Activated T-helper 2 cell treated with anti-CD3 and anti-CD28 coated beads, Interferon-gamma antibody, Interleukin-2, Interleukin-4, amounts not matched to agents 10 μg/mL and 5 μg/mL and 100 μg/mL, durations not matched to agents 14 hours and 24 hours and 36 hours (primary cell): ENCODE measurements at regions not wholly inside any gene's neighbourhood (a gene's known extent, or its start where the extent isn't known, plus 50 kb on each side); places are given as distances from the start of the nearest gene placed in this dataset.
"Not testable (repeated sequence)": the region's sequence is repeated elsewhere in the genome, so short reads cannot be mapped to it uniquely, and the experiment has no call there.

Source experiments
- DNase-seq: peaks from one replicate; pipeline ENCODE4 v3.0.0; 2021; ENCODE audit warnings: low spot score
- H3K27ac Mint-ChIP-seq: one replicate; pipeline ENCODE4 v1.8.0; 2021; ENCODE audit warnings: mixed read lengths
- H3K27me3 Mint-ChIP-seq: one replicate; pipeline ENCODE4 v1.8.0; 2021; ENCODE audit warnings: low read depth, mixed read lengths
- H3K36me3 Mint-ChIP-seq: one replicate; pipeline ENCODE4 v1.8.0; 2021; ENCODE audit warnings: low read depth, mixed read lengths
- H3K4me1 Mint-ChIP-seq: one replicate; pipeline ENCODE4 v1.8.0; 2021; ENCODE audit warnings: low read depth, mixed read lengths
- H3K4me3 Mint-ChIP-seq: one replicate; pipeline ENCODE4 v1.8.0; 2021; ENCODE audit warnings: low read depth, mild to moderate bottlenecking, moderate library complexity, mixed read lengths
- H3K9me3 Mint-ChIP-seq: one replicate; pipeline ENCODE4 v1.8.0; 2021; ENCODE audit warnings: mixed read lengths
- intact Hi-C: fragments of 100-400 bp; cut with micrococcal nuclease; formaldehyde crosslinking; loops from one replicate; pipeline ENCODE4 v1.15.1; 2023

DNA sequence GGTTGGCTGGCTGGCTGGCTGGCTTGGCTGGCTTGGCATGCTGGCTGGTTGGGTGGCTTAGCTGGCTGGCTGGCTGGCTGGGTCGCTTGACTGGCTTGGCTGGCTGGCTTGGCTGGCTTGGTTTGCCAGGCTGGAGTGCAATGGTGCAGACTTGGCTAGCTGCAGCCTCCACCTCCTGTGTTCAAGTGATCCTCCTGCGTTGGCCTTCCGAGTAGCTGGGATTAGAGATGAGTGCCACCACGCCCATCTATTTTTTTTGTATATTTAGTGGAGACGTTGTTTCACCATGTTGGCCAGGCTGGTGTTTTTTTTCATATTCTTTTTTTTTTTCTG, 2809.5 kb downstream of the RPIA start:
- peaks cover 15% of the 10 kb centered on the region for H3K9me3 Mint-ChIP-seq
- H3K4me3 Mint-ChIP-seq, H3K4me1 Mint-ChIP-seq, H3K36me3 Mint-ChIP-seq, H3K27me3 Mint-ChIP-seq, H3K27ac Mint-ChIP-seq, intact Hi-C loops, DNase-seq: not testable (repeated sequence)

DNA sequence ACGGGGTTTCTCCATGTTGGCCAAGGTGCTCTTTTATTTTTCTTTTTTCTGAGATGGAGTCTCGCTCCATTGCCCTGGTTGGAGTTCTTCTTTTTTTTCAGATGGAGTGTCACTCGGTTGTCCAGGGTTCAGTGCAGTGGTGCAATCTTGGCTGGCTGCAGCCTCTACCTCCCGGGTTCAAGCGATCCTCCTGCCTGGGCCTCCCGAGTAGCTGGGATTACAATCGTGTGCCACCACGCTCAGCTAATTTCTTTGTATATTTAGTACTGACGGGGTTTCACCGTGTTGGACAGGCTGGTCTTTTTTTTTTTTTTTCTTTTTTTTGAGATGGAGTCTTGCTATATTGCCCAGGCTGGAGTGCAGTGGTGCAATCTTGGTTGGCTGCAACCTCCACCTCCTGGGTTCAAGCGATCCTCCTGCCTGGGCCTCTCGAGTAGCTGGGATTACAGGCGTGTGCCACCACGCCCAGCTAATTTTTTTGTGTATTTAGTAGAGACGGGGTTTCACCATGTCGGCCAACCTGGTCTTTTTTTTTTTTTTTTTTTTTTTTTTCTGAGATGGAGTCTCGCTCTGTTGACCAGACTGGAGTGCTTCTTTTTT, 2810.1 kb downstream of the RPIA start:
- DNase-seq, H3K27me3 Mint-ChIP-seq, intact Hi-C loops, H3K4me3 Mint-ChIP-seq, H3K27ac Mint-ChIP-seq, H3K4me1 Mint-ChIP-seq, H3K36me3 Mint-ChIP-seq: not testable (repeated sequence)
- H3K9me3 Mint-ChIP-seq, result peaks cover 13% of the 10 kb centered on the region

- H3K9me3 Mint-ChIP-seq, intact Hi-C loops, H3K27ac Mint-ChIP-seq, H3K4me3 Mint-ChIP-seq, DNase-seq, H3K4me1 Mint-ChIP-seq, H3K36me3 Mint-ChIP-seq, H3K27me3 Mint-ChIP-seq: not testable (repeated sequence)
These were observed 2812.1 kb downstream of the RPIA start for GRCh38 chr2:91503572-91503958.

DNA sequence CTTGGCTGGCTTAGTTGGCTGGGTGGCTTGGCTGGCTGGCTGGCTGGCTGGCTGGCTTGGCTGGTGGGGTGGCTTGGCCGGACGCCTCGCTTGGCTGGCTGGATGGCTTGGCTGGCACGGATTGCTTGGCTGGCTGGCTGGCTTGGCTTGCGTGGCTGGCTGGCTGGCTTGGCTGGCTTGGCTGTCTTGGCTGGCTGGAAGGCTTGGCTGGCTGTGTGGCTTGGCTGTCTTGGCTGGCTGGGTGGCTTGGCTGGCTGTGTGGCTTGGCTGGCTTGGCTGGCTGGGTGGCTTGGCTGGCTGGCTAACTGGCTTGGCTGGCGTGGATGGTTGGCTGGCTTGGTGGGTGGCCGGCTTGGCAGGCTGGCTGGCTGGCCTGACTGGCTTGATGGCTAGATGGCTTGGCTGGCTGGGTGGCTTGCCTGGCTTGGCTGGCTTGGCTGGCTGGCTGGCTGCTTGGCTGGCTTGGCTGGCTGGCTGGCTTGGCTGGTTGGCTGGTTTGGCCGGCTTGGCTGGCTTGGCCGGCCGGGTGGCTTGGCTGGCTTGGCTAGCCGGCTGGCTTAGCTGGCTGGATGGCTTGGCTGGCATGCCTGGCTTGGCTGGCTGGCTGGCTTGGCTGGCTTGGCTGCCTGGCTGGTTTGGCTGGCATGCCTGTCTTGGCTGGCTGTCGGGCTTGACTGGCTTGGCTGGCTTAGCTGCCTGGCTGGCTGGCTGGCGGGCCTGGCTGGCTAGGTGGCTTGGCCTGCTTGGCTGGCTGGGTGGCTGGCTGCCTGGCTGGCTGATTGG, 2812.7 kb downstream of the RPIA start:
- intact Hi-C loops, H3K27ac Mint-ChIP-seq, H3K4me3 Mint-ChIP-seq, H3K27me3 Mint-ChIP-seq, DNase-seq, H3K36me3 Mint-ChIP-seq, H3K4me1 Mint-ChIP-seq, H3K9me3 Mint-ChIP-seq: not testable (repeated sequence)

- H3K27ac Mint-ChIP-seq, H3K36me3 Mint-ChIP-seq, intact Hi-C loops: not testable (repeated sequence)
These were observed 2817.3 kb downstream of the RPIA start for GRCh38 chr2:91508816-91509215.

GRCh38 chr2:91509276-91509675, 2817.8 kb downstream of the RPIA start:
- H3K27ac Mint-ChIP-seq, DNase-seq, H3K36me3 Mint-ChIP-seq, H3K27me3 Mint-ChIP-seq, H3K4me3 Mint-ChIP-seq, intact Hi-C loops, H3K9me3 Mint-ChIP-seq, H3K4me1 Mint-ChIP-seq: not testable (repeated sequence)

More at GRCh38 chr2:91508816-91509215, 2817.3 kb downstream of the RPIA start:
- H3K4me3 Mint-ChIP-seq, H3K9me3 Mint-ChIP-seq, DNase-seq, H3K4me1 Mint-ChIP-seq, H3K27me3 Mint-ChIP-seq: not testable (repeated sequence)

- H3K36me3 Mint-ChIP-seq, H3K4me1 Mint-ChIP-seq, H3K4me3 Mint-ChIP-seq, H3K9me3 Mint-ChIP-seq, H3K27me3 Mint-ChIP-seq, H3K27ac Mint-ChIP-seq, intact Hi-C loops, DNase-seq: not testable (repeated sequence)
These were observed 2819.7 kb downstream of the RPIA start for GRCh38 chr2:91511166-91511565.

- intact Hi-C loops, H3K27ac Mint-ChIP-seq, DNase-seq, H3K36me3 Mint-ChIP-seq, H3K4me1 Mint-ChIP-seq, H3K27me3 Mint-ChIP-seq, H3K4me3 Mint-ChIP-seq, H3K9me3 Mint-ChIP-seq: not testable (repeated sequence)
These were observed 2824.5 kb downstream of the RPIA start for GRCh38 chr2:91515966-91516365.

DNA sequence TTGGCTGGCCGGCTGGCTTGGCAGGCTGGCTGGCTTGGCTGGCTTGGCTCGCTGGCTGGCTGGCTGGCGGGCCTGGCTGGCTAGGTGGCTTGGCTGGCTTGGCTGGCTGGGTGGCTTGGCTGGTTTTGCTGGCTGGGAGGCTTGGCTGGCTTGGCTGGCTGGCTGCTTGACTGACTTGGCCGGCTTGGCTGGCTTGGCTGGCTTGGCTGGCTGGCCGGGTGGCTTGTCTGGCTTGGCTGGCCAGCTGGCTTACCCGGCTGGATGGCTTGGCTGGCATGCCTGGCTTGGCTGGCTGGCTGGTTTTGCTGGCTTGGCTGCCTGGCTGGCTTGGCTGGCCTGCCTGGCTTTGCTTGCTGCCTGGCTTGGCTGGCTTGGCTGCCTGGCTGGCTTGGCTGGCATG, 2825.2 kb downstream of the RPIA start:
- H3K4me1 Mint-ChIP-seq, H3K4me3 Mint-ChIP-seq, H3K9me3 Mint-ChIP-seq, DNase-seq, intact Hi-C loops, H3K36me3 Mint-ChIP-seq, H3K27me3 Mint-ChIP-seq, H3K27ac Mint-ChIP-seq: not testable (repeated sequence)

DNA sequence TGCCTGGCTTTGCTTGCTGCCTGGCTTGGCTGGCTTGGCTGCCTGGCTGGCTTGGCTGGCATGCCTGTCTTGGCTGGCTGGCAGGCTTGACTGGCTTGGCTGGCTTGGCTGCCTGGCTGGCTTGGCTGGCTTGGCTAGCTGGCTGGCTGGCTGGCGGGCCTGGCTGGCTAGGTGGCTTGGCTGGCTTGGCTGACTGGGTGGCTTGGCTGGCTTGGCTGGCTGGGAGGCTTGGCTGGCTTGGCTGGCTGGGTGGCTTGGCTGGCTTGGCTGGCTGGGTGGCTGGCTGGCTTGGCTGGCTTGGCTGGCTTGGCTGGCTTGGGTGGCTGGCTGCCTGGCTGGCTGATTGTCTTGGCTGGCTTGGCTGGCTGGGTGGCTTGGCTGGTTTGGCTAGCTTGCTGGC, 2826.4 kb downstream of the RPIA start:
- H3K9me3 Mint-ChIP-seq, H3K36me3 Mint-ChIP-seq, H3K4me3 Mint-ChIP-seq, H3K27me3 Mint-ChIP-seq, intact Hi-C loops, H3K4me1 Mint-ChIP-seq, H3K27ac Mint-ChIP-seq, DNase-seq: not testable (repeated sequence)

DNA sequence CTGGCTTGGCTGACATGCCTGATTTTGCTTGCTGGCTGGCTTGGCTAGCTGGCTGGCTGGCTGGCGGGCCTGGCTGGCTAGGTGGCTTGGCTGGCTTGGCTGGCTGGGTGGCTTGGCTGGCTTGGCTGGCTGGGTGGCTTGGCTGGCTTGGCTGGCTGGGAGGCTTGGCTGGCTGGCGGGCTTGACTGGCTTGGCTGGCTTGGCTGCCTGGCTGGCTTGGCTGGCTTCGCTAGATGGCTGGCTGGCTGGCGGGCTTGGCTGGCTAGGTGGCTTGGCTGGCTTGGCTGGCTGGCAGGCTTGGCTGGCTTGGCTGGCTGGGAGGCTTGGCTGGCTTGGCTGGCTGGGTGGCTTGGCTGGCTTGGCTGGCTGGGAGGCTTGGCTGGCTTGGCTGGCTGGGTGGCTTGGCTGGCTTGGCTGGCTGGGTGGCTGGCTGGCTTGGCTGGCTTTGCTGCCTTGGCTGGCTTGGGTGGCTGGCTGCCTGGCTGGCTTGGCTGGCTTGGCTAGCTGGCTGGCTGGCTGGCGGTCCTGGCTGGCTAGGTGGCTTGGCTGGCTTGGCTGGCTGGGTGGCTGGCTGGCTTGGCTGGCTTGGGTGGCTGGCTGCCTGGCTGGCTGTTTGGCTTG, 2827.0 kb downstream of the RPIA start:
- DNase-seq, H3K27ac Mint-ChIP-seq, H3K9me3 Mint-ChIP-seq, H3K27me3 Mint-ChIP-seq, H3K4me1 Mint-ChIP-seq, H3K36me3 Mint-ChIP-seq, intact Hi-C loops, H3K4me3 Mint-ChIP-seq: not testable (repeated sequence)

DNA sequence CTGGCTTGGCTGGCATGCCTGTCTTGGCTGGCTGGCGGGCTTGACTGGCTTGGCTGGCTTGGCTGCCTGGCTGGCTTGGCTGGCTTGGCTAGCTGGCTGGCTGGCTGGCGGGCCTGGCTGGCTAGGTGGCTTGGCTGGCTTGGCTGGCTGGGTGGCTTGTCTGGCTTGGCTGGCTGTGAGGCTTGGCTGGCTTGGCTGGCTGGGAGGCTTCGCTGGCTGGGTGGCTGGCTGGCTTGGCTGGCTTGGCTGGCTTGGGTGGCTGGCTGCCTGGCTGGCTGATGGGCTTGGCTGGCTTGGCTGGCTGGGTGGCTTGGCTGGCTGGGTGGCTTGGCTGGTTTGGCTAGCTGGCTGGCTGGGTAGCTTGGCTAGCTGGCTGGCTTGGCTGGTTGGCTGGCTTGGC, 2827.9 kb downstream of the RPIA start:
- DNase-seq, H3K36me3 Mint-ChIP-seq, H3K9me3 Mint-ChIP-seq, H3K27ac Mint-ChIP-seq, H3K4me1 Mint-ChIP-seq, H3K4me3 Mint-ChIP-seq, intact Hi-C loops, H3K27me3 Mint-ChIP-seq: not testable (repeated sequence)

DNA sequence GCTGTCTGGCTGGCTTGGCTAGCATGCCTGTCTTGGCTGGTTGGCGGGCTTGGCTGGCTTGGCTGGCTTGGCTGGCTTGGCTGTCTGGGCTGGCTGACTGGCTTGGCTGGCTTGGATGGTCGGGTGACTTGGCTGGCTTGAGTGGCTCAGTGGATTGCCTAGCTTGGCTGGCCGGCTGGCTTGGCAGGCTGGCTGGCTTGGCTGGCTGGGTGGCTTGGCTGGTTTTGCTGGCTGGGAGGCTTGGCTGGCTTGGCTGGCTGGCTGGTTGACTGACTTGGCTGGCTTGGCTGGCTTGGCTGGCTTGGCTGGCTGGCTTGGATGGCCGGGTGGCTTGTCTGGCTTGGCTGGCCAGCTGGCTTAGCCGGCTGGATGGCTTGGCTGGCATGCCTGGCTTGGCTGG, 2828.4 kb downstream of the RPIA start:
- H3K9me3 Mint-ChIP-seq, H3K27ac Mint-ChIP-seq, H3K4me3 Mint-ChIP-seq, intact Hi-C loops, DNase-seq, H3K4me1 Mint-ChIP-seq, H3K27me3 Mint-ChIP-seq, H3K36me3 Mint-ChIP-seq: not testable (repeated sequence)
